ENCODE measurements at regions not wholly inside any gene's neighbourhood (a gene's known extent, or its start where the extent isn't known, plus 50 kb on each side); places are given as distances from the start of the nearest gene placed in this dataset.

DNA sequence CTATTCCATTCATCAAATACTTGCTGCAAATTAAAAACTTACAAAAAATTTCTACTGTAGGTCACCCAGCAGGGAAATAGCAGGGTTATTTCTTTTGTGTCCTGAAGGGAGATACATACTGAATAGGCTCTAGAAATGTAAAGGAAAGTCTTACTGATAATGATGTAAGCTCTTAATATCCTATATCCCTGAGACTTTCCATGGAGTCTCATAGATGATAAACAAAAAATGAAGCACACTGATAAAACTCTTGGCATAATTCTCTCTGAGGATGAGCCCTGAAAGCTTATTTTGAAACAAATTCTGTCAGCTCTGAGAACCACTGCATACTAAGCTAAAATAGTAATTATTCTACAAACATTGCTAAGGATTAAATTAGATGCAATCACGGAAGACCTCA lies 819.6 kb upstream of the PTPRD start:
- Histone ChIP-seq H3K4me1 (ENCODE audit: insufficient read depth, low read length, poor library complexity, severe bottlenecking) (no peaks in the 10 kb centered on the region), H3K36me3 (ENCODE audit: insufficient read depth, low read length) (no peaks in the 10 kb centered on the region), H3K79me2 (ENCODE audit: insufficient read depth, low read depth, low read length) (no peaks in the 10 kb centered on the region), H3K27ac (ENCODE audit: low read depth, low read length, poor library complexity, severe bottlenecking) (no peak overlapping the region), H3K9me2 (ENCODE audit: insufficient read depth, low read length) (no peaks in the 10 kb centered on the region), H3K4me2 (ENCODE audit: low read length) (no peak overlapping the region), H4K20me1 (ENCODE audit: insufficient read depth, low read length) (no peaks in the 10 kb centered on the region), H3K4me3 (ENCODE audit: low read depth, low read length, poor library complexity, severe bottlenecking) (no peak overlapping the region), H2AFZ (ENCODE audit: low read length) (no peak overlapping the region), H3K9me3 (ENCODE audit: low read length) (no peaks in the 10 kb centered on the region)
- intact Hi-C loops (cut with micrococcal nuclease; ENCODE audit: unreplicated experiment): no loop called here
- CTCF ChIA-PET (ENCODE audit: unreplicated experiment): no interaction called here
- POLR2A ChIA-PET: no interaction called here
- BruUV-seq (replicated peaks): no TSS peak
- TF ChIP-seq EZH2phosphoT487 (IDR thresholded peaks at IDR 0.05; ENCODE audit: borderline replicate concordance, low read depth, low read length): no peak
- TF ChIP-seq, protein P1, sequence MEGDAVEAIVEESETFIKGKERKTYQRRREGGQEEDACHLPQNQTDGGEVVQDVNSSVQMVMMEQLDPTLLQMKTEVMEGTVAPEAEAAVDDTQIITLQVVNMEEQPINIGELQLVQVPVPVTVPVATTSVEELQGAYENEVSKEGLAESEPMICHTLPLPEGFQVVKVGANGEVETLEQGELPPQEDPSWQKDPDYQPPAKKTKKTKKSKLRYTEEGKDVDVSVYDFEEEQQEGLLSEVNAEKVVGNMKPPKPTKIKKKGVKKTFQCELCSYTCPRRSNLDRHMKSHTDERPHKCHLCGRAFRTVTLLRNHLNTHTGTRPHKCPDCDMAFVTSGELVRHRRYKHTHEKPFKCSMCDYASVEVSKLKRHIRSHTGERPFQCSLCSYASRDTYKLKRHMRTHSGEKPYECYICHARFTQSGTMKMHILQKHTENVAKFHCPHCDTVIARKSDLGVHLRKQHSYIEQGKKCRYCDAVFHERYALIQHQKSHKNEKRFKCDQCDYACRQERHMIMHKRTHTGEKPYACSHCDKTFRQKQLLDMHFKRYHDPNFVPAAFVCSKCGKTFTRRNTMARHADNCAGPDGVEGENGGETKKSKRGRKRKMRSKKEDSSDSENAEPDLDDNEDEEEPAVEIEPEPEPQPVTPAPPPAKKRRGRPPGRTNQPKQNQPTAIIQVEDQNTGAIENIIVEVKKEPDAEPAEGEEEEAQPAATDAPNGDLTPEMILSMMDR (conservative IDR thresholded peaks at IDR 0.05; ENCODE audit: low read length): no peak
- DNase-seq (ENCODE audit: low spot score): no peak

DNA sequence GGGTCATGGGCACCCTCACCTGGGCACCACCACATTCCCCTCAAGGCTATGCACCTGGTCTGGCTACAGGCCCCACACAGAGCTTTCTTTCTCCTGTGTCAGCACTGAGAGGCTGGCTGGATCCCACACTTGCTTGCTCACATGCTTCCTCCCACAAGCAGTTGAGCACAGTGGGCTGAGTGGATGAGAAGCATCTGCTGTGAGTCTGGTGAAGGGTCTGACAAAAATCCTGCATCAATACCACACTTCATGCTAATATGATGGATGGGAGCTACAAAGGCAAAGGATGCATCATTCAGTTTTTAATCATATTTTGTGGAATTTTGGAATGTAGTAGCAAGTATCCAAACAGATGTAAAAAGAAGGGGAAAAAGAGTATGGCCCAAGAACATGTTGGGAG lies 830.8 kb upstream of the PTPRD start:
- DNase-seq (ENCODE audit: low spot score): no peak
- intact Hi-C loops (cut with micrococcal nuclease; ENCODE audit: unreplicated experiment): no loop called here
- Histone ChIP-seq H3K79me2 (ENCODE audit: insufficient read depth, low read depth, low read length) (no peaks in the 10 kb centered on the region), H3K9me2 (ENCODE audit: insufficient read depth, low read length) (no peaks in the 10 kb centered on the region), H3K4me2 (ENCODE audit: low read length) (no peak overlapping the region), H3K36me3 (ENCODE audit: insufficient read depth, low read length) (no peaks in the 10 kb centered on the region), H3K9me3 (ENCODE audit: low read length) (no peaks in the 10 kb centered on the region), H2AFZ (ENCODE audit: low read length) (no peak overlapping the region), H3K4me3 (ENCODE audit: low read depth, low read length, poor library complexity, severe bottlenecking) (no peak overlapping the region), H3K27ac (ENCODE audit: low read depth, low read length, poor library complexity, severe bottlenecking) (no peak overlapping the region), H4K20me1 (ENCODE audit: insufficient read depth, low read length) (no peaks in the 10 kb centered on the region), H3K4me1 (ENCODE audit: insufficient read depth, low read length, poor library complexity, severe bottlenecking) (no peaks in the 10 kb centered on the region)
- no TSS peak for BruUV-seq (replicated peaks)
- no peak for TF ChIP-seq EZH2phosphoT487 (IDR thresholded peaks at IDR 0.05; ENCODE audit: borderline replicate concordance, low read depth, low read length)
- TF ChIP-seq, protein P1 (conservative IDR thresholded peaks at IDR 0.05; ENCODE audit: low read length): no peak
- CTCF ChIA-PET (ENCODE audit: unreplicated experiment): no interaction called here
- POLR2A ChIA-PET: no interaction called here

DNA sequence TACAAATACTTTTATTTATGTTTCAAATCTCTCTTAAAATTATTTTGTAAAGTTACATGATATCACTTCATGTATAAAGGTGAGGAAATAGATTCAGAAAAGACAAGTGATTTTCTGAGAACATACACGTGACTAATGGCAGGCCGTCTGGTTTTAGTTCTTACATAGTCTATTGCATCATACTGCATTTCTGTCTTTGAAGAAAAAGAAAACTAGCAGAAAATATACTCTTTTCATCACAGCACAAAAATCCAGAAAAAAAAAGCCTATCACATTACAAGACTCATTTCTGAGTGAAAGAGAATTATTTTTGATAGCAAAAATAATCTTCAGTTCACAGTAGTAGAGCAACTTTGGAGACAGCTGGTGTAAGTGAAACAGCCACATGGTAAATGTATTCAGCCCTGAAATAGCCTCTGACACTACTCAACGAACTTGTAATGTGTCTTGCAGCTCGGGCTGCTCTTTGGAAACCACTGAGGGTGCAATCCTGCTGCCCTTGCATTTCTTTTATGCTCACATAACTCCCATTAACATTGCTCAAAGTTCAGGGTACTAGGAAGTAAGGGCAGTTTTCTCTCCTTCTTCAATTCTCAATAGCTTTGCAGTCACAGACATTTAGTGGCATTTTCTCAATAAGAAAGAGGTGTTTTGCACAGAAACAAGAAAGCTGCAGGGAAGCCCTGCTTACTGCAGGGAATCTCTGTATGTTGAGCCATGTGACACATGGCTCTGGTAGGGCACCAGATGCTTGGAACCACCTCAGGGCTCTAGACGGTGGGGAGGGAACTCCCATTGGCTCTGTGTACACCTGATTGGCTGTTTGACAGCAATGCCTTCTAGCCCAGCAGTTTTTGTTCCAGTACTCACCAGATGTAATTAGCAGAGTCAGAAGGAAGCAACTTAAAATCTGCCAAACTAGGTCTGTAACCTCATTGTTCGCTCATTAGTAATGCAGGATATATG lies 845.3 kb upstream of the PTPRD start:
- CTCF ChIA-PET (ENCODE audit: unreplicated experiment): no interaction called here

More for the DNA sequence above, 845.3 kb upstream of the PTPRD start:
- DNase-seq (ENCODE audit: low spot score): no peak
- Histone ChIP-seq H3K4me3 (ENCODE audit: low read depth, low read length, poor library complexity, severe bottlenecking) (no peak overlapping the region), H3K4me1 (ENCODE audit: insufficient read depth, low read length, poor library complexity, severe bottlenecking) (no peaks in the 10 kb centered on the region), H4K20me1 (ENCODE audit: insufficient read depth, low read length) (no peaks in the 10 kb centered on the region), H3K9me3 (ENCODE audit: low read length) (no peaks in the 10 kb centered on the region), H3K36me3 (ENCODE audit: insufficient read depth, low read length) (no peaks in the 10 kb centered on the region), H2AFZ (ENCODE audit: low read length) (no peak overlapping the region), H3K9me2 (ENCODE audit: insufficient read depth, low read length) (no peaks in the 10 kb centered on the region), H3K4me2 (ENCODE audit: low read length) (no peak overlapping the region), H3K79me2 (ENCODE audit: insufficient read depth, low read depth, low read length) (no peaks in the 10 kb centered on the region), H3K27ac (ENCODE audit: low read depth, low read length, poor library complexity, severe bottlenecking) (no peak overlapping the region)
- no TSS peak for BruUV-seq (replicated peaks)
- POLR2A ChIA-PET: interaction anchor here (0.6 to 0.7 kb wide), 2 partner anchors 1330 to 1625 kb away, joined by 3 read pairs; no protein-coding TSS in a partner anchor
- TF ChIP-seq, protein P1 (conservative IDR thresholded peaks at IDR 0.05; ENCODE audit: low read length): no peak
- no peak for TF ChIP-seq EZH2phosphoT487 (IDR thresholded peaks at IDR 0.05; ENCODE audit: borderline replicate concordance, low read depth, low read length)
- intact Hi-C loops (cut with micrococcal nuclease; ENCODE audit: unreplicated experiment): no loop called here

All from OCI-LY7 (cell line).